NCI-H774 (cell line): ENCODE measurements at regions not wholly inside any gene's neighbourhood (a gene's known extent, or its start where the extent isn't known, plus 50 kb on each side); places are given as distances from the start of the nearest gene placed in this dataset.

Experiments used
- DNase-seq: peaks from one replicate; lab custom pipeline; 2025; lab: John Stamatoyannopoulos, UW

GRCh38 chr5:124924729-124925128, 178.3 kb upstream of the ZNF608 start:
- no peak for DNase-seq

GRCh38 chr5:124927735-124928134, 181.3 kb upstream of the ZNF608 start:
- no peak for DNase-seq

GRCh38 chr5:124929000-124929399, 182.6 kb upstream of the ZNF608 start:
- DNase-seq: no peak

- DNase-seq: no peak
Observed at GRCh38 chr5:124932791-124933600, 186.6 kb upstream of the ZNF608 start.

GRCh38 chr5:124935065-124935464, 188.6 kb upstream of the ZNF608 start:
- no peak for DNase-seq

- no peak for DNase-seq
Observed at GRCh38 chr5:124936626-124936933, 190.1 kb upstream of the ZNF608 start.

- DNase-seq: no peak
Observed at GRCh38 chr5:124941051-124942049, 194.9 kb upstream of the ZNF608 start.

- DNase-seq: peak; percentile 34
Observed at GRCh38 chr5:124948062-124948753, 201.8 kb upstream of the ZNF608 start.

- no peak for DNase-seq
Observed at GRCh38 chr5:124948754-124949275, 202.4 kb upstream of the ZNF608 start.

GRCh38 chr5:124949862-124950261, 203.4 kb upstream of the ZNF608 start:
- DNase-seq: no peak

GRCh38 chr5:124951105-124951504, 204.7 kb upstream of the ZNF608 start:
- no peak for DNase-seq

- no peak for DNase-seq
Observed at GRCh38 chr5:124951661-124952060, 205.2 kb upstream of the ZNF608 start.

GRCh38 chr5:124952079-124952478, 205.6 kb upstream of the ZNF608 start:
- no peak for DNase-seq

GRCh38 chr5:124952566-124952965, 206.1 kb upstream of the ZNF608 start:
- no peak for DNase-seq

- DNase-seq: no peak
Observed at GRCh38 chr5:124954784-124955183, 208.3 kb upstream of the ZNF608 start.

GRCh38 chr5:124956471-124957029, 210.1 kb upstream of the ZNF608 start:
- no peak for DNase-seq

- DNase-seq: no peak
Observed at GRCh38 chr5:124957063-124957462, 210.6 kb upstream of the ZNF608 start.

- no peak for DNase-seq
Observed at GRCh38 chr5:124960266-124960665, 213.8 kb upstream of the ZNF608 start.

GRCh38 chr5:124961521-124961920, 215.1 kb upstream of the ZNF608 start:
- no peak for DNase-seq

- DNase-seq: no peak
Observed at GRCh38 chr5:124962111-124962510, 215.7 kb upstream of the ZNF608 start.

GRCh38 chr5:124962735-124963134, 216.3 kb upstream of the ZNF608 start:
- no peak for DNase-seq
